NCI-H69 (cell line): ENCODE measurements at regions not wholly inside any gene's neighbourhood (a gene's known extent, or its start where the extent isn't known, plus 50 kb on each side); places are given as distances from the start of the nearest gene placed in this dataset.
A peak's percentile ranks its signal among the peaks of the same experiment; 100 is the strongest.
"Not testable (repeated sequence)": the region's sequence is repeated elsewhere in the genome, so short reads cannot be mapped to it uniquely, and the experiment has no call there.

Experiments
- DNase-seq: peaks from one replicate; lab custom pipeline; 2025; lab: John Stamatoyannopoulos, UW

DNA sequence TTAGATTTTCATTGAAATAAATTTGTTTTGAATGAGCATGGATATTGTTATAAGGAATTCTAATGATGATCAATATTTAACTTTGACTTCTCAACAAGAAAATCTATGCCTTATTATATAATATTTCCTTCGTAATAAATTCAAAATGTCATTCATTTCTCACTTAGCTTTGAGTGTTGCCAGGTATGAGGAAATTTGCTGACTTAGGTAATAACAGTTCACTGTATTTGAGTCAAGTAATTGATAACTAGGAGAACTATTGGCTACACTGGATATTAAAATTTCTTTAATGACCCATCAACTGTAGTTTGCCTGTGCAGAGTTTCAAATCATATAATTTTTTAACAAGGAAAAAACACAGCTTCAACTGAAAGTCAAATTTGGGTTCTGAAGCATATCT lies 746.6 kb downstream of the SLITRK5 start:
- DNase-seq = no peak

DNA sequence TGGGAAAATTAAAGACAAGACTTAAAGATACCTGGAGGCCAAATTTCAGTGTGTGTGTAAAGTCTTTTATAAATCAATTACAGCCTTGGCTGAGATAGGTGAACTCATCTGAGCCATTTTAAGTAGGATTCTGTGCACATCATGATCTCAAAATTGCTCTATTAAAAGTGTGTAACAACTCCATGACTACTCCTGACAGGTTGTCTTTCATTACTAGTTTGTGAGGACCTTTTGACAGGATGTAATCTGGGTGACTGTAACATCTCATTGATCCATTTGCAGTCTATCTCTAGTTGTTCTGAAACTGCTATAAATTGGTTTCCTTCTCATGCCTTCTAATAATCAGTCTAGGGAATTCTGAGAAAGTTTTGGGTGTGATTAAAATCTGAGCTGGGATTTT lies 753.3 kb downstream of the SLITRK5 start:
- DNase-seq = no peak

DNA sequence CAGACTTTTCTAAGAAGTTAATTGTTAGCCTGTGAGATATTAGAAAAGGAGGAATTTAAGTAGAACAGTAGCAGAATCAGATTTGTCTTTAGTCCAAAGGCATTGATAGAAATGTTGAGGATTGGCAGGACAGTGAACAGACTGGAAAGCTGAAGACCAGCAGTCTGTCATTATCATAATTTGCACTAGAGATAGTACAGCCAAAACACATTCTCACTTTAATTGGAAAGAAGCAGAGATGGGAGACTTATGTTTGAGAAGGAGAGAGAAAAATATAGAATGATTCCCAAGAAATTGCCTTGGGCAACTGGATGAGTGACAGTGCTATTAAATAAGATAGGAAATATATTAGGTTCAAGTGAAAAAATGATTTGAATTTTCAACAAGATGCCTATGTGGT lies 755.5 kb downstream of the SLITRK5 start:
- no peak for DNase-seq

DNA sequence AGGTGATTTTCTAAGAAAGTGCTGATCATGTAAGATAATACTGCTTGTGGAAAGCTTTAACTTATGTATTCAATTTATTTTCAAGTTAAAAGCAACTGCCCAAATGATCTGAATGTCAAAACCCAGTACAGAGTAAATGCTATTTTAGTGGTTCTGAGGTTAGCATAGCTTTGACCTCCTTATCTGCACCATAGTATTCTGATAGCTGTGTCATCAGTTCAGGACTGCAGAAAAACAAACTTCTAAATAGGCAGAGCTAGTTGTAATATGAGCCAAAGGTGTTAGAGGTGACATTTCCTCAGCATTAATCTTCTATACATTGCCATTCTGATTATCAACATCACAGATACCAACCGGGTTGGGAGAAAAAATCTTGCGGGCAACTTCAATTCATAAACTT lies 758.7 kb downstream of the SLITRK5 start:
- DNase-seq = no peak

DNA sequence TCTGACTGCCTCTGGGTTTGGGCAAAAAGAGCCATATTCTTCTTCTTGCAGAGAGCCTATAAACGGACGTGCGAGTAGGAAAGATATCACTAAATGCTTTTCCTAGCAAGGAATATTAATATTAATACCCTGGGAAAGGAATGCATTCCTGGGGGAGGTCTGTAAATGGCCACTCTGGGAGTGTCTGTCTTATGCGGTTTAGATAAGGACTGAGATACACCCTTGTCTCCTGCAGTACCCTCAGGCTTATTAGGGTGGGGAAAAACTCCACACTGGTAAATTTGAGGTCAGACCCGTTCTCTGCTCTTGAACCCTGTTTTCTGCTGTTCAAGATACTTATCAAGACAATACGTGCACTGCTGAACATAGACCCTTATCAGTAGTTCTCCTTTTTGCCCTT lies 763.8 kb downstream of the SLITRK5 start:
- DNase-seq = no peak

DNA sequence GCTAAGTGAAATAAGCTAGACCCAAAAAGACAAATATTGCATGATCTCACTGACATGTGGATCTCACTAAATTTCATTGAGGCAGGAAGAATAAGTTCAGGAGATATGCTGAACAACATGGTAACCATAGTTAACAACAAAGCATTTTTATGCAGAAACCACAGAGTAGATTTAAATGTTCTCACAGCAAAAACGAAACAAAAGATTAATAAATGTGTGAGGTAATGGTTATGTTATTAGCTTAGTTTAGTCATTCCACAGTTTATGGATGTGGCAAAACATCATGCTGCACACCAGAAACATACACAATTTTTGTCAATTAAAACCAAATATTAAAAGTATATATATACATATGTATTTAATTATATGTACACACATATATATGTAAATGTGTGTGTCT lies 765.8 kb downstream of the SLITRK5 start:
- no peak for DNase-seq

DNA sequence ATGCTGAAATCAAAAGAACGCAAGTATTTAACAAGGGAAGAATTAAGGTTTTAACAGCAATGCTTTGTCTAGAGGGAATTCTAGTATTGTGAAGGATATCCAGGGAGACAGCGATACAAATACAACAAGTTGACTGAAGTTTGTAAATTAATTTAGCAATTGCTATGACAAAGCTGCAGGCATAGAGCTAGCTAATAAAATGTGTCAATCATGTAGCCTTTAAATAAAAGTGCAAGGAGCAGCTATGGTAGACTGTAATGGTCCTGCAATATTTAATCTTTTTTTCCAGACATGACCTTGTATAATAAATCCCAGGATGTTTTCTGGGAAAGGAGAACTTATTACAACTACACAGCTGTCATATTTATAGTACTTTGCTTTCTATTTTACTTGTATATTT lies 779.3 kb downstream of the SLITRK5 start:
- no peak for DNase-seq

DNA sequence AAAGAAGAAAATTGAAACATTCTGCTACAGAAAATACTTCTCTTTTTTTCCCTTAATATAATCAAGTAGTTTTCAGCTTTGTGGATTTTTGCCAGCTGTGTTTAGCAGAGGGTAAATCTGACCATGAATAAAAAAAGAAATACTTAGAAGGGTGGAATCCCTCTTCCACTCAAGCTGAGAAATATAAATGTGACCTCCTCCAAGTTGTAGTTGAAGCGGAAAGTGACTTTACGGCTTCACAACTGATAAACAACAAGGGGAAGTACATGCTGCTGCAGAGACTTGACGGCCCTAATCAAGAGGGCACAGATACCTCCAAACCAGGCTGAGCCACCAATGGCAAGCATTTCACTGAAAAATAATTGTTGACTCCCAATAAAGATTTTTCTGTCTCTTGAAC lies 785.0 kb downstream of the SLITRK5 start:
- no peak for DNase-seq

DNA sequence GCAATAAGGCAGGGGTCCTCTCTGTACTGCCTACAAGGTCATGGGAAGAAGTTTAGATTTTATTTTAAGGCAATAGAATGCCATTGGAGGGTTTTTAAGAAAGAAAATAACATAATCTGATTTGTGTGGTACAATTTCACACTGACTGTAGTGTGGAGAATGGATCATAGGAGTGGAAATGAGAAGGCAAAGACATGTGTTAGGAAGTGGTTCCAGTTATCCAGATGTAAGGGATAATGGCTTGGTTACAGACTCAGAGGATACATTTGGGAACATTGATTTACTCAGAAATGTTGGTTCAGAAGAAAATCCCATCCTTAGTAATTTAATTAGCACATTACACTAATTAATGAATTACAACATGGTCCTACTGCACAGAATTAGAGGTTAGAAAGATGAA lies 788.2 kb downstream of the SLITRK5 start:
- DNase-seq = no peak

DNA sequence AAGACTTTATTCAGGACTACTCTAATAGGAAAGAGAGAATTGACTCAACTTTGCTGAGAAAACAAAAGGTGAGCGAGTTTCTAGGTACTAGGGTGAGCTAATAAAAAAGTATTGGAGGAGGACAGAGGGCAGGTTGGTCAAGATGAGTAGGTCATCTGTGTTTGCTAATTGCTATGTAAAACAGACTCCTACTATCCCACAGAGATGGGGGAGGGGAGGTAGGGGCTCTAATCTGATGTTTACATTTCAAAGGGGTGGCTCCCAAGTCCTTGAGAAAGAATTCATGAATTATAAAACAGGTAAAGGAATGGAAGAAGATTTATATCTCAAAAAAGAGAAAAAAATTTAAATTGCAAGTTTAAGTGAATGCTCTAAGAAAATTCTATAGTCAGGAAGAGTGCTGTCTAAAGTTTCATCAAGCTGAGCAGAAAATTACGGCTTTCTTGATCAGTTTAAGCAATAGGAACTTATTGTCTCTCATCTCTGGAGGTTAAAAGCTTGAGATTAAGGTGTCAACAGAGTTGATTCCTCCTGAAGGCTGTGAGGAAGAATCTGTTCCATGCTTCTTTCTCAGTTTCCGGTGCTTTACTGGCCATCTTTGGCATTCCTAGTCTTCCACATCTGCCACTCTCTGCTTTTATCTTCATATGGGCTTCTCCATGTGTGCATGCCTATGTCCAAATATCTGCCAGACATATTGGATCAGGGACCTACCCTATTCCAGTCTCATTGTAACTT lies 790.3 kb downstream of the SLITRK5 start:
- DNase-seq = peak; percentile 24

DNA sequence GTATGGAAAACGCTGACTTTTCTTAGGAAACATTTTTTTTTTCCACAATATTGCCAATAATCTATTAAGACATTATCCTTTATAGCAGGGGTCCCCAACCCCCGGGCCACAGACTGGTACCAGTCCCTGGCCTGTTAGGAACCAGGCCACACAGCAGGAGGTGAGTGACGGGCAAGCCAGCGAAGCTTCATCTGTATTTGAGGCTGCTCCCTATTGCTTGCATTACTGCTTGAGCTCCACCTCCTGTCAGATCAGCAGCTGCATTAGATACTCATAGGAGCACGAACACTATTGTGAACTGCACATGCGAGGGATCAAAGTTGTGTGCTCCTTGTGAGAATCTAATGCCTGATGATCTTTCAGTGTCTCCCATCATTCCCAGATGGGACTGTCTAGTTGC lies 793.7 kb downstream of the SLITRK5 start:
- DNase-seq = peak; percentile 29

DNA sequence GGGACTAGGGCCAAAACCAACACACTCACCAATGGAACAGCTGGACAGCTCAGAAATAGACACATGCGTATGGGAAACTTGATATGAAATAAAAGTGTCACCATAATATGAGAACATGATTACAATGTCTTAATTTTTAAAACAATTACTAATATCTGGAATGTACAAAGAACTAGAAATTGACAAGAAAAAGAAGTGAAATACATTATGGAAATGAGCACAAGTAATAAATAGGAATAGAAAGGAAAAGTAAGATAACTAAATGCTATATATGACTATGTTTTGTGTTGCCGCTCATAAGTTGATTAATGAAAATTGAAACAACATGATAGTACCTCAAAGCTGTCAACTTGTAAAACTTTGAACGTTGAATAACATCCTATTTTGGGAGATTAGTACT lies 801.1 kb downstream of the SLITRK5 start:
- DNase-seq = no peak

DNA sequence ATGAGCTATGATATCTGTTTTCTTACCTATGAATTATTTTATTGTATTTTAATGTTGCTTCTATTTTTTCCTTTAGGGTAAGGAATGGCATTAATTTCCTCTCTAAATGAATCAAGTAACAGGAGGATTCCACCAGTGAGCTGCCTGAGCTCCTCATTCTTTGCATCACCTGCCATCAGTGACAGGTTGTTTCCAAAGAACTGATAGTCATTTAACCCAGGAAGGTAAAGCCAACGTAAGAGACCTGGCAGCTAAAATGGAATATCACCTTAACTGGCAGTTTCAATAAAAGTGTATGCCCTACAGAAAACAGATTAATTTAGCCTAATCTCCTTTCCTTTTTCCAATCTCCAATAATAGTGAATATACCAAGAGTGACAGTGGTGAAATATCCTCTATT lies 812.0 kb downstream of the SLITRK5 start:
- DNase-seq = no peak

DNA sequence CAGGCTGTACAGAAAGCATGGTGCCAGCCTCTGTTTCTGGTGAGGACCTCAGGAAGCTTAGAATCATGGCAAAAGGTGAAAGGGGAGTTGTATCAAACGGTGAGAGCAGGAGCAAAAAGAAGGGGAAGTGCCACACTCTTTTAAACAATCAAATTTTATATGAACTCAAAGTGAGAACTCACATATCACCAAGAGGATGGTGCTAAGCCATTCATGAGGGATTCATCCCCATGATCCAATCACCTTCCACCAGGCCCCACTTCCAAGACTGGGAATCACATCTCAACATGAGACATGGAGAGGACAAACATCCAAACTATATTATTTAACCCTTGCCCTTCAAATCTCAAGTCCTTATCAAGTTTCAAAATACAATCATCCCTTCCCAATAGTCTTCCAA lies 836.7 kb downstream of the SLITRK5 start:
- DNase-seq = no peak

DNA sequence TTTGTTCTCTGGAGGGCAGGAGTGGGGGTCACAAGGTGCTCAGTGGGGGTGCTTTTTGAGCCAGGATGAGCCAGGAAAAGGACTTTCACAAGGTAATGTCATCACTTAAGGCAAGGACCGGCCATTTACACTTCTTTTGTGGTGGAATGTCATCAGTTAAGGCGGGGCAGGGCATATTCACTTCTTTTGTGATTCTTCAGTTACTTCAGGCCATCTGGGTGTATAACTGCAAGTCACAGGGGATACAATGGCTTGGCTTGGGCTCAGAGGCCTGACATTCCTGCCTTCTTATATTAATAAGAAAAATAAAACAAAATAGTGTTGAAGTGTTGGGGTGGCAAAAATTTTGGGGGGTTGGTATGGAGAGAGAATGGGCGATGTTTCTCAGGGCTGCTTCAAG lies 841.8 kb downstream of the SLITRK5 start:
- not testable (repeated sequence) for DNase-seq

DNA sequence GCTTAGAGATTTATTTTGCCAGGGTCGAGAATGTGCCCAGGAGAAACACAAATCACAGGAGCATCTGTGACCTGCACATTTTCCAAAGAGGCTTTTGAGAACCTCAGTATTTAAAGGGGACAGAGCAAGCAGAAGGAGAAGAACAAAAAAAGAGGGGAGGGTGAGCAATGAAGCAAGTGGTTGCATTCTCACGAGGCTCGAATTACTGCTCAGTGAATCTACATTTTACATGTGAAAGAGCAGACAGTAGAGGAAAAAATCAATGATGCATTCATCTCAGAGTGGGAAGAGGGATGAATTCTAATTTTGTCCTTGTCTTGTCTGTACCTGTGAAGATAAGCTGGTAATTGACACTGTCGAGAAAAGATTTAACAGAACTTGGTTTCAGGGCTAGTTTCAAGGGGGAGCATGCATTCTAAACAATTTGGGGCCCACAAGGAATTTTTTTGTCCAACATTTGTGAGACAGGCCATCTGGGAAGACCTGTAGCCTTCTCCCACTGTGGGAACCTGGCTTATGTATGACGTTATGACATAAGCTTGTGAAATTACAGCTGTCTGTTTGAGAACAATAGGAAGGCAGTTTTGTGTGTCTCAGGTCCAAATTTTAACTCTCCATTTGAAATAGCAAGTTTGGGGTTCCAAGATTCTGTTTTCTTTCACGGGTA lies 855.1 kb downstream of the SLITRK5 start:
- DNase-seq = peak; percentile 12

DNA sequence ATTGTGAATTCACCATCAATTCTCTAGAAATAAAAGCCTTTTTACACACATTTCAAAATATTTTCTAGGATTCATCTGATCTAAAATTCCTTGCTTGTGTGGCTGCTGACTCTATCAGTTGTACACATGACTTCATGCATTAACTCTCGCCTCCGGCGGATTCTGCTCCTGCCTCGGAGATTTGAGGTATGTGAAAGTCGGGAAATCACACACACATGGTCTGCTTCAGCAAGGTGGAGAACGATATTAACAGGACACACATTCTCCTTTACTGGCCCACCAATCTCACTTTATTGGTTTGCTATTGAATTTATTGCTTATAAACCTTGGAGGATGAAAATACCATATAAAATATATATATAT lies 855.7 kb downstream of the SLITRK5 start:
- DNase-seq = no peak

DNA sequence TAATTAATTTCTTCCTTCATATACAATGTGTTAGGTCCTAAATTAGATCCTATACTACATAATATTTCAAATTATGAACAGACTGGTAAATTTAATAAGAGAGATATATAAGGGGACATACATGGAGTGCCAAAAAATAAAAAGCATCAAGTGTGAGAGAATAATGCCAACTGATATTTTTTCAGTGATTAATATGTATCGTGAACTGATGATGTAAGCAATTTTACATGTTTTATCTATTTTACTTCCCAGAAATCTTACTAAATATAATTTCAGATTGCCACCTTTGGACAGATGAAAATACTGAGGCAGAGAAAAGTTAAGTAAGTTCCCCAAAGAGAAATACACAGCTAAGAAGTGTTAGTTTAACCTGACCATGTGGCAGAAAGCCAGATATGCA lies 870.8 kb downstream of the SLITRK5 start:
- no peak for DNase-seq

DNA sequence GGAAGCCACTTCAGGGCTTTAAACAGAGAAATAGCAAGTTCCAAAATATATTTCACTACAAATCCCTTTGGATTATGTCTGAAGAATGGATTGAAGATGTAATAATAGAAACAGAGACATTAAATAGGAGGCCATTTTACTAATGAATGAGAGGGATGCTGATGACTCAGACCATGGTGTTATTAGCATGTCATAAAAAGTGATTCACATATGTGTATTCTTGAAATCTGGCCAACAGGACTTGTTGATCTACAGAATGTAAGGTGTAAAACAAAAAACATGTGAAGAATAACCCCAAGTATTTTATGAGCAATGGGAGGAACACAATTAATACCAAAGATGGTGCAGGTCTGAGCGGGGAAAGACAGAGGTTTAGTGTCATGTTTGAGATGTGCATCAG lies 873.7 kb downstream of the SLITRK5 start:
- DNase-seq = peak; percentile 74

DNA sequence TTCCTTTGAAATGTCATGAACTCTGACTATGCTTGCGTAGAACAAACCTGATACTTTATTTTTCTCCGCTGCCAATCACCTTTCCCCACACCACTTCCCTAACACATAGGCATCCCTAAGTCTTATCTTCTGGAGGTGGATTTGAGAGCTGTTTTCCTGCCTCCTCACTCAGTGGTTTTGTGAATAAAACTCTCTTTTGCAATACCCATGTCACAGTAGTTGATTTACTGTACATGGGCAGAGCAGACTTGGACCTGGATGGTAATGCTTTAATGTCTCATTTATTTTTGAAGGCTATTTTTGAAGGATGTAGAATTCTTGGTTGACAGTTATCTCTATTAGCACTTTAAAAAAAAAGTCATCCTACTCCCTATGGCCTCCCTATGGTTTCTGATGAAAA lies 881.8 kb downstream of the SLITRK5 start:
- DNase-seq = no peak

DNA sequence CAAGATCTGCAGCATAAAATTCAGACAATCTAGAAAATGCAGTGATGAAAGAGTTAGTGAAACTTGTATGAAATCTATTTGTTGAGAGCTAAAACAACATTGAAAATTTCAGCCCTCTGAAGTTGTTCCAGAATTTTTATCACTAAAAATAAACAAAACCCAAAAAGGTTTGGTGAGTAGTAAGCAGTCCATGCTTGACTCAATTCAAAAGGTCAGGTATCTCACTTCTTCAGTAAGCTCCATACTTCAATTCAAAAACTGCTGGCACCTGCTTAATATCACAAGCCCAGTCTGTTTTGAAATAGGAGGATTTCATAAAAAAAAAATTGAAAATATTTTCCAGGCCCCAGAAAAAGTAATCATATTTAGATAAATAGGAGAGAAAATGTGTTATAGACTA lies 894.4 kb downstream of the SLITRK5 start:
- no peak for DNase-seq

DNA sequence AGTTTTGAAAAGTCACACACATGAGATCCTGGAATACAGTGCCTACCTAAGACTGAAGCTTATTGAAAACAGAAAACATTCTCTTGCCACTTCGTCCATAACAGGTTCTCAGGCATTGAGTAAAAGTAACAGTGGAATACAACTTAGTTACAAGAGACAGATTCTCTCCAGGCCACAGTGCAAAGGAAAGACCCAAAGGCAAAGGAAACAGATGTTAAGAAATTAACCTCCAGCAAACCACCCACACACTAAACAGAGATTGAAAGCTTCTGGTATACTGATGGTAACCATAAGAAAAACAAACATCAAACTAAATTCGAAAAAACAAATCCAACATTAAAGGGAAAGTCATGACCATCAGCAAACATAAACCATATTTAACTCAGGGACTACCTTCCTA lies 914.7 kb downstream of the SLITRK5 start:
- no peak for DNase-seq

DNA sequence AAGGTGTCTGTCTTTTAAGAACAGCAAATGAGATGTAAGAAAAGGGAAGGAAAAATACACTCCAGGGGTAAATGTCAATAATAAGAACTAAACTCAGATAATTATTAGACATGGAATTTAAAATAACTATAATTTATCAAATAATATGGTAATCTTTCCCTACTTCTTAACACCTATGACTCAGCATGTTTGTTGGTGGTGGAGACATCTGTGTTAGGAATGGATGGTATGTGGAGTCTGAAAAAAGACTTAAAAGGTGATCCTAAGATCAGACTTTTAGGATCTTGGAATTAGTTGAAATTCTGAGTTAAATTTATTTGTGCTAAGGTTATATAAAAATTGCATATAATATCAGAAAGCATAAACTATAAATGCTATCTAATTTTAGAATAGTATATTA lies 915.1 kb downstream of the SLITRK5 start:
- no peak for DNase-seq

DNA sequence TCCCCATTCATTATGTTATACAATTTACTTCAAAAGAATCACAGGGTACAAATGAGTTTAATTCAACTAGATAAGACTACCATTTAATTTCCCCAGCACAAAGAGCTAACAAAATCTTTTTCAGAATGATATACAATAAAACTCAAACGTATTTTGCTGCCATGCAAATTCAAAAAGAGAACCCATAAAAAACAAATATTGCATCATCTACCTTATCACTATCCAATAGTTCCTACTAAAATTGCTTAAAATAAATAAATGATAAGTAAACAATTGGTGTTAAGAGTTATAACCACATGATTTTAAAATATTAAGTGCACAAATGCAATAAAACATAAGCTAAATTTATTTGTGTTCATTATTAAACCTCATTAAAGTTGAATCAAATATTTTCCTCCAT lies 919.4 kb downstream of the SLITRK5 start:
- DNase-seq = no peak
